PC-9 (cell line): ENCODE measurements at regions not wholly inside any gene's neighbourhood (a gene's known extent, or its start where the extent isn't known, plus 50 kb on each side); places are given as distances from the start of the nearest gene placed in this dataset.
A peak's percentile ranks its signal among the peaks of the same experiment; 100 is the strongest.
"Not testable (repeated sequence)": the region's sequence is repeated elsewhere in the genome, so short reads cannot be mapped to it uniquely, and the experiment has no call there.

Experiments used
- BruUV-seq: library from RNA; stranded (reverse); fragments of 400-500 nt; replicated peaks from 2 replicates; lab custom pipeline; 2021; lab: Mats Ljungman, UMichigan
- CTCF ChIA-PET: fragments of 300-600 bp; sonication (Branson Sonifier 250); formaldehyde crosslinking; loops from one replicate; lab custom pipeline; 2022; ENCODE audit warnings: antibody characterized with exemption; lab: Charles Lee
- POLR2A ChIA-PET: fragments of 300-600 bp; sonication (Branson Sonifier 250); formaldehyde crosslinking; loops from one replicate; lab custom pipeline; 2022; ENCODE audit warnings: antibody characterized with exemption; ENCODE audit not compliant: unreplicated experiment; lab: Charles Lee
- DNase-seq, 2 experiments: peaks; one replicate each; pipeline versions ENCODE4 v3.0.0 to v3.0.0-alpha.2; 2015 to 2022; ENCODE audit warnings: mixed read lengths in 1 of 2
- H2AFZ ChIP-seq: fragments of 200-600 bp; sonication (generic); 2 replicates; pipeline ENCODE4 v1.8.1; 2017; ENCODE audit warnings: antibody characterized with exemption
- H3F3A ChIP-seq: fragments of 200-600 bp; sonication (generic); 2 replicates; pipeline ENCODE4 v1.8.1; 2017; ENCODE audit warnings: antibody characterized with exemption, mild to moderate bottlenecking, low read depth; ENCODE audit not compliant: insufficient read depth
- H3K27ac ChIP-seq: fragments of 200-600 bp; sonication (generic); 2 replicates; pipeline ENCODE4 v1.6.1; 2016; ENCODE audit warnings: mixed run types
- H3K27me3 ChIP-seq: fragments of 200-600 bp; sonication (generic); 2 replicates; pipeline ENCODE4 v1.6.1; 2016; ENCODE audit warnings: low read depth, mixed run types; ENCODE audit not compliant: insufficient read depth
- H3K36me3 ChIP-seq: fragments of 200-600 bp; sonication (generic); 2 replicates; pipeline ENCODE4 v1.6.1; 2016; ENCODE audit warnings: low read depth, mixed run types
- H3K4me1 ChIP-seq: fragments of 200-600 bp; sonication (generic); replicated peaks from 2 replicates; pipeline ENCODE4 v1.6.1; 2016; ENCODE audit warnings: mixed run types; ENCODE audit not compliant: insufficient read depth
- H3K4me2 ChIP-seq: fragments of 200-600 bp; sonication (generic); 2 replicates; pipeline ENCODE4 v1.6.1; 2017; ENCODE audit warnings: mixed run types
- H3K4me3 ChIP-seq: fragments of 200-600 bp; sonication (generic); 2 replicates; pipeline ENCODE4 v1.6.1; 2016; ENCODE audit warnings: mixed run types
- H3K79me2 ChIP-seq: fragments of 200-600 bp; sonication (generic); 2 replicates; pipeline ENCODE4 v1.6.1; 2017; ENCODE audit warnings: low read depth, mixed run types
- H3K9me2 ChIP-seq: fragments of 200-600 bp; sonication (generic); 2 replicates; pipeline ENCODE4 v1.8.1; 2017; ENCODE audit warnings: mild to moderate bottlenecking; ENCODE audit not compliant: insufficient read depth
- H3K9me3 ChIP-seq: fragments of 200-600 bp; sonication (generic); 2 replicates; pipeline ENCODE4 v1.8.1; 2016; ENCODE audit warnings: low read depth; ENCODE audit not compliant: insufficient read depth
- H4K20me1 ChIP-seq: fragments of 200-600 bp; sonication (generic); 2 replicates; pipeline ENCODE4 v1.8.1; 2017; ENCODE audit not compliant: insufficient read depth
- intact Hi-C: fragments of 100-400 bp; cut with micrococcal nuclease; formaldehyde crosslinking; loops from one replicate; pipeline ENCODE4 v1.10.0; 2022; ENCODE audit not compliant: unreplicated experiment

DNA sequence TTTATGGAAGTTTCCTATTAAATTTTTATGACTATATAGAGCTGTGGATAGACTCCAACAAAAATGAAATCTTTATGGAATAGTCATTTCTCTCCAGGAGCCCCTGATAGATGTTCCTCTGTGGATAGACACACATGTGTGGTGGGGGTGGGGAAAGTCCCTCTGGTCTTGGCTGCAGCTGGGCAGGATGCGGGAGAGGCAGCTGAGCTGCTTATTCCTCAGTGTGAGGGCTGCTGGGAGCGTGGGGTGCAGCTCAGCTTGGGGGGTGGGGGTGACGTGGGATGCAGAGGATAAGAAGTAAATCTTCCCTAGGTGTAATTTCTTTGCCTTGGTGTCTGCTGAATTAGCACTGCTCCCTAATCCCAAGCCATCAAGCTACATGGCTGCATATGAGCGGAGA lies 192.8 kb upstream of the PLGLB2 start:
- H3K79me2 ChIP-seq, H3K4me2 ChIP-seq, H3F3A ChIP-seq, DNase-seq, CTCF ChIA-PET, H3K27ac ChIP-seq, H3K36me3 ChIP-seq, H4K20me1 ChIP-seq, BruUV-seq, intact Hi-C loops, H3K4me1 ChIP-seq, H3K9me2 ChIP-seq, H3K9me3 ChIP-seq, H3K4me3 ChIP-seq, H3K27me3 ChIP-seq, H2AFZ ChIP-seq, POLR2A ChIA-PET: not testable (repeated sequence)

DNA sequence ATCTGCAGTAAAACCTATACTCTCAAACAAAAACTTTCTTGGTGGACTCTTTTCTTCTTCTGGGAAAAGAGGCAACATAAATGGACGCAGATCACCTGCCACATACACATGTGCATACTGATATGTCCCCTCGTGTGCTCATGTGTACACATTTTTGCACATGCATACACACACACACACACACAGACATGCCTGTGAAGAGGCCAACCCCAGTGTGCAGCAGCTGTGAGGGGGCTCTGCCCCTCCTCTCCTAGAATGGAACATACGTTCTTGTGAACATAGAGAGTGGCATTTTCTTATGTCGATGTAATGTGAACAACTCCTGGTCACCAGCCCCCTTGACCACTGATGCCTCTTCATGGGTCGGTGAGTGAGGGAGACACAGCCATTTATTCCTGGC lies 188.9 kb upstream of the PLGLB2 start:
- BruUV-seq, H2AFZ ChIP-seq, H3F3A ChIP-seq, H3K9me2 ChIP-seq, CTCF ChIA-PET, H3K4me1 ChIP-seq, H3K36me3 ChIP-seq, H3K9me3 ChIP-seq, DNase-seq, intact Hi-C loops, H4K20me1 ChIP-seq, H3K4me3 ChIP-seq, H3K79me2 ChIP-seq, H3K27me3 ChIP-seq, POLR2A ChIA-PET, H3K4me2 ChIP-seq, H3K27ac ChIP-seq: not testable (repeated sequence)

DNA sequence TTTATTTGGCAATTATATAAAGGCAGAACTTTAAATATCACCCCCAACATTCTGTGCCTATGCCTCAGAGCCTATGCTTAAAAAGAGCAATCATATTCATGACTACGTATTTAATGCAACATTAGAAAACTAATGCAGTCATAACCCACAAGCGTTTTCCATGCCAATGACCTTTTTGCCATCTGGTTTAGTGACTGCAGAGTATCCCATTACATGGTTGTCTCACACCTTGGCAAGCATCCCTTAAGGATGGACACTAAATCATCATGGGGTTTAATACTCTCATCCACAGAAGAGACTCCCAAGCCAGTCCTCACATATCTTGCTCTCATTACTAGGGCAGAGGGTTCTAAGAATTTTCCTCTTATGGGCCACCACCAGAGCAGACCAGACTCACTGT lies 188.2 kb upstream of the PLGLB2 start:
- CTCF ChIA-PET, H3K4me2 ChIP-seq, H4K20me1 ChIP-seq, H3K9me3 ChIP-seq, H3K27me3 ChIP-seq, H3K27ac ChIP-seq, H3K9me2 ChIP-seq, H2AFZ ChIP-seq, H3K4me1 ChIP-seq, DNase-seq, H3F3A ChIP-seq, H3K4me3 ChIP-seq, BruUV-seq, intact Hi-C loops, POLR2A ChIA-PET, H3K79me2 ChIP-seq, H3K36me3 ChIP-seq: not testable (repeated sequence)

DNA sequence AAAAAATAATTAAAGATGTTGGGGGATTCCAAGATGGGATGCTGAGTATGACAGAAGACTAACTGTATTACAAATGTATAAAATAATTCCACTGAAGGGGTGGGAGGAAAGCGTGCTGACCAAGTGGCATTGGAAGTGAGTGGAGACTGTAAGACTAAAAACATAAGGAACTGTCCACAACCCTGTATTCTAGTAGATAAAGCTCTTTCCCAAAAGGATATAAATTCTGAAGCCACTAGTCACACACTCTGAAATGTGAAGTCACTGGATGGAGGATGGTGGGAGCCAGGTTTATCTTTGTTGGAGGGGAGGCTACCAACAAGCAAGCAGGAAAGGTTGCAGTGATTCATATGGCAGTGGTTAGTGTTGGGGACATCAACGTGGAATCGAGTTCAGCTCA lies 182.8 kb upstream of the PLGLB2 start:
- H3K4me3 ChIP-seq, H4K20me1 ChIP-seq, BruUV-seq, H3K27me3 ChIP-seq, H3K36me3 ChIP-seq, H3F3A ChIP-seq, H2AFZ ChIP-seq, H3K9me2 ChIP-seq, POLR2A ChIA-PET, H3K9me3 ChIP-seq, H3K4me2 ChIP-seq, H3K4me1 ChIP-seq, CTCF ChIA-PET, intact Hi-C loops, H3K79me2 ChIP-seq, H3K27ac ChIP-seq: not testable (repeated sequence)
- DNase-seq = peak in 1 of 2 experiments; percentile 22

DNA sequence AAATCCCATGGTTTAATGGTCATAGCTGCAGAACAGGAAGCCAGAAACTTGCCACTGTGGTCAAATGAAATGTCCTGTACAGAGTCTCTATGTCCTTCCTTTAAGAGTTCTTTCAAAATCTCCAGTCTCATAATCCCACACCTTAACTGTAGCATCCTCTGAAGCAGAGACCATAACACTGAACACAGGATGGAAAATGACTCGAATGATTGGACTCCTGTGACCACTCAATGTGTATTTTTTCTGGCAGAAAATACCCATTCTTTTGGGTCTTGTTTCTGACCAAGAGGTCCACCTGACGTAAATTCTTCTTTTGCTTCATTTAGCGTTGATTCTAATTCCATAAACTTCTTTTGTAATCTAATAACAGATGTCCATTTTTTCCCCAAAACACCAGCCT lies 181.4 kb upstream of the PLGLB2 start:
- H3K27ac ChIP-seq, H2AFZ ChIP-seq, H3K4me3 ChIP-seq, intact Hi-C loops, BruUV-seq, H3K4me2 ChIP-seq, CTCF ChIA-PET, DNase-seq, H3K4me1 ChIP-seq, H3F3A ChIP-seq, H4K20me1 ChIP-seq, H3K9me3 ChIP-seq, H3K79me2 ChIP-seq, POLR2A ChIA-PET, H3K27me3 ChIP-seq, H3K36me3 ChIP-seq, H3K9me2 ChIP-seq: not testable (repeated sequence)

DNA sequence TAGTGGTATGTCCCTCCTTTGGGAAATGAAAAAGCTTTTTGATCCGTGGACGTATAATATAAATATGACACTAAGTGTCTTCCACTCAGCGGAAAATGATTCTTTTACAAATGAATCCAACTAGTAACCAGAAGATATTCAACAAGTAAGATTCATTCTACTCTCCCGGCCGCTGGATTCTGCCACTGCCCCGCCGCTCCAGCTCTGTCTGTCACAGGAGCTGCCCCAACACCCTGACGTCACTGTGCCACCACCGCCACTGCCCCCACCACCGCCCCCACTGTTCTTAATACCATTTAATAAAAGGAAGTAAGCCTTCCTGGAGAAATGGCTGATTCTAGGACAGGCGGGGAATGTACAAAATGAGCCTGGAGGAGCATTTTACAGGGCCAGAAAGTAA lies 180.8 kb upstream of the PLGLB2 start:
- H3K4me3 ChIP-seq, CTCF ChIA-PET, H3K27me3 ChIP-seq, H3K27ac ChIP-seq, H3F3A ChIP-seq, H3K36me3 ChIP-seq, H3K9me2 ChIP-seq, DNase-seq, H3K4me2 ChIP-seq, H4K20me1 ChIP-seq, H2AFZ ChIP-seq, H3K9me3 ChIP-seq, BruUV-seq, intact Hi-C loops, H3K79me2 ChIP-seq, H3K4me1 ChIP-seq, POLR2A ChIA-PET: not testable (repeated sequence)

DNA sequence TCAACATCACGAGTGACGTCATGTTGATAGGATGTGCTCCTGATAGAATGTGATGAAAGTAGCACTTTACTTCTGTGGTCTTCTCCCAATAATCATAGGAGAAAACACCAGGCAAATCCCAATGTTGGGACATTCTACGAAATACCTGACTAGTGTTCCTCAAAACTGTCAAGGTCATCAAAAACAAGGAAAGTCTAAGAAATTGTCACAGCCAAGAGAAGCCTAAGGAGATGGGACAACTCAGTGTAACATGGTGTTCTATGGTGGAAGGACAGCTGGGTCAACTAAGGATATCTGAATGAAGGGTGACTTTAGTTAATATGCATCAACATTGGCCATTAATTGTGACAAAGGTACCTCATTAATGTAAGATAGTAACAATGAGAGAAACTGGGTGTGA lies 180.0 kb upstream of the PLGLB2 start:
- intact Hi-C loops, H3K4me1 ChIP-seq, H3F3A ChIP-seq, H3K9me2 ChIP-seq, H3K79me2 ChIP-seq, H3K36me3 ChIP-seq, CTCF ChIA-PET, H3K4me3 ChIP-seq, BruUV-seq, H3K9me3 ChIP-seq, DNase-seq, POLR2A ChIA-PET, H4K20me1 ChIP-seq, H2AFZ ChIP-seq, H3K27ac ChIP-seq, H3K27me3 ChIP-seq, H3K4me2 ChIP-seq: not testable (repeated sequence)
